Activated CD4-positive, CD25-positive, alpha-beta regulatory T cell treated with anti-CD3 and anti-CD28 coated beads, Interleukin-2, amount 50 U/mL, for 24 hours (primary cell): ENCODE measurements at regions not wholly inside any gene's neighbourhood (a gene's known extent, or its start where the extent isn't known, plus 50 kb on each side); places are given as distances from the start of the nearest gene placed in this dataset.

Experiments
- ATAC-seq, 2 donors: fragments of 150-1000 bp; cut with Tn5 transposase; one replicate each; pipeline ENCODE4 v1.10.0; 2021; ENCODE audit warnings: mild to moderate bottlenecking in 1 of 2, moderate library complexity in 1 of 2

DNA sequence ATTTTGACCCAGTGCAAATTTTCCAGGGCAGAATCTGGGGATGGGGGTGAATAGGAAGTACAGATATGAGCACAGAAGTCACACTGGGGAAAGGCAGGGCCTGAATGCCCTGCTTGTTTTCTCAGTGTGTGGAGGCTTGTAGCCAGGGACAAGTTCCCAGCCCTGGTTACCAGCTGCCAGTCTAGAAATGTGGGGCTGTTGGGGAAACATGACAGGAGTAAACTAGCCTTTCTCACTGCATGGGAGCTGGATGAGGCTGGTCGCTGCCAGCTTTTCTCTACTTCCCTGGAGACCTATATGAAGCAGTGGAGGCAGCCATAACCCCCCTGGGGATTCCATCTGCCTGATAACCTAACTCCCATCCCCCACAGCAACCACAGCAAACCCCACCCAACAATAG lies 2267.7 kb downstream of the PCDH9 start:
- no peak for ATAC-seq

DNA sequence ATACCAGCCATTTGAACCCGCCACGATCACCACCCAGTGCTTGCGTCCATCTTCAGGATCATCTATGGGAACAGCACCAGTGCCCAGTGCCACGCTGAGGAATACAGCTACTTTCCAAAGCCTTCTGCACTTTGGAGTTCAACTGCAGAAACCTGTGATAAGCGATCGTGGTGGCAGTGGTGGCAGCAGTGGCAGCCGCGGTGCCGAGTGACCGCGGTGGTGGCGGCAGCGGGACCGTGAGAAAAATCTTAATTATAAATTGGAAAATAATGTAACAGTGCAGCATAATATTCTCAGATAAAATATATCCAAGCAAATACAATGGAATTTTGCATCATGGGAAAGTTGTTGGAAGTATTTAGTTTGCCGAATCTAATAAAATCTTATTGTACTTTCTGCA lies 2270.9 kb downstream of the PCDH9 start:
- ATAC-seq, result no peak

DNA sequence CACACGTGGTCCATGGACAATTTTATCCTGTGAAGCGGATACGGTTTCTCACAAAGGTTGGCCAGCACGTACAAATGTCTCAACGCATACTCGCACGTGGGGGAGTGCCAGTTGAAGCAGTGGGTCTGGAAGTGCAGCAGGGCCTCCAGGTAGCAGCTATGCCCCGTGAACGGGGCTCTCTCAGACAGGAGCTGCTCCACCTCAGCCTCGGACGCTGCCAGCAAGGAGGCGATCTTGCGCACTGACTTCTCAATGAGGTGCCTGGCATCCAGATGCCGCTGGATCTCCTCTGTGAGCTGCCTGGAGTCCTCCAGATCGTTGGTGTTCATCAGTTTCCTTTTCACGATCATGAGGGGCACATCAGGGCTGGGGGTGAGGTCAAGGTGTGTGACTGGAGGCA lies 2272.0 kb downstream of the PCDH9 start:
- no peak for ATAC-seq

DNA sequence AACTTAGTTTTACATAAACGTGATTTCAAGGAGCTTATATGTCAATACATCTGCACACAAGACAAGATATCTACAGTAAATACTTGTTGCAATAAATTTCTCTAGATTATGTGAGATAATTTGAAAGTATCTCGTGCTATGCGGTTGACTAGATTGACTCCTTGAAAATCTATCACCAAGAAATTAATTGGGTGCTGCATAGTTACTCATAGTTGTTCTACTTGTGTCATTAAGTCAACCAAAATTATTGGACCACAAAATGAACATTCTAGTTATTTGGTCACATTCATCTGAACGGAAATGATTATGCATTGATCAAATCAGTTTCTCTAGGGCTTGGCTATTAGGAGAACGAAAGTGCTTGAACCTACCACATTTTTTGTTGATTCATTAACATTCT lies 2291.5 kb downstream of the PCDH9 start:
- ATAC-seq, result no peak

DNA sequence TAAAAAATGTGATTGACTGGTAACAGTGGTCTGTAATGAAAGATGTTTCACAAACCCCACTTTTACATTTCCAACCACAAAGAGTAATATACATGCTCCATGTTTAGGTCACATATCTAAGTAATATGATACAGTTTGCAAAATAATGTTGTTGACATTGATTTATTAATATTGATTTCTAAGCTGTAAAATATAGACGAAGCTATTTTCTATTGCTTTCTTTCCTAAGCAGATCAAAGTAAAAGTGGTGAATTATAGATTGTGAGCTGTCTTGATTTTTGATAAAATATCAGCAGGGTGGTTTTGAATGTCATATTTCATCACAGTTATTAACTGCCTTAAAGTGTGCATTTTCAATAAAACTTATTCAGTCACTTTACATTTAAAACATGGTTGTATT lies 2292.8 kb downstream of the PCDH9 start:
- ATAC-seq, result no peak

DNA sequence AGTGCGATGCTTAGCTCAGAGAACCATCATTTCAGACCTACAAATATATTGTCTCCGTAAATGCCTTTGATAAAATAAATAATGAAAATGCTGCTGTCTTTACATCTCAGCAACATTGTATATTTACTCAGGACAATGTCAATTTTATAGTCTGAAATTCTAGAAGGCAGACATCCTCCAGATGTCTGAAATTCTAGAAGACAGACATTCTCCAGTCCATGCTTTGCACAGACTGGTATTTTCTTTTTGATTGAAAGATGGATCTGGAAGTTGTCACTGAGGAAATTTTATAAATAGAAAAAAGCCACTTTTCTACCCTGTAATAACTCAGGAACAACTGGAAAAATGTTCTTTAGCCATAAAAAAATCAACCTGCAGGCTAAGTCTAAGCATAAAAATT lies 2293.3 kb downstream of the PCDH9 start:
- no peak for ATAC-seq

DNA sequence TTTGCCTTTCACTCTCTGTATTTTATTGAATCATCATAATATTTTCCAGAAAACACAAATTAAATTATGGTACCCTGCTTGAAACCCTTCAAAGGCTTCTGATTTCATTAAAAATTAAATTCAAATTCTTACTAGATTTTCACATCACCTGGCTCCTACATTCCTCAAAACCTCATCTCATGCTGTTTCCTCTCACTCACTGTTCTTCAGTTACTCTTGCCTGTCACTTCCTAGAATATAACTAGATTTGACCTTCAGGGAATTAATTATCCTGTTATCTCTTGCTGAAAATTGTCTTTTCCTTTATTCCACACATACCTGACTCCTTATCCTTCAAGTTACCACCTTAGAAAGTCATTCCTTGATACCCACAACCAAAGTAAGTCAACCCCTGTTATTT lies 2294.7 kb downstream of the PCDH9 start:
- ATAC-seq, result no peak

DNA sequence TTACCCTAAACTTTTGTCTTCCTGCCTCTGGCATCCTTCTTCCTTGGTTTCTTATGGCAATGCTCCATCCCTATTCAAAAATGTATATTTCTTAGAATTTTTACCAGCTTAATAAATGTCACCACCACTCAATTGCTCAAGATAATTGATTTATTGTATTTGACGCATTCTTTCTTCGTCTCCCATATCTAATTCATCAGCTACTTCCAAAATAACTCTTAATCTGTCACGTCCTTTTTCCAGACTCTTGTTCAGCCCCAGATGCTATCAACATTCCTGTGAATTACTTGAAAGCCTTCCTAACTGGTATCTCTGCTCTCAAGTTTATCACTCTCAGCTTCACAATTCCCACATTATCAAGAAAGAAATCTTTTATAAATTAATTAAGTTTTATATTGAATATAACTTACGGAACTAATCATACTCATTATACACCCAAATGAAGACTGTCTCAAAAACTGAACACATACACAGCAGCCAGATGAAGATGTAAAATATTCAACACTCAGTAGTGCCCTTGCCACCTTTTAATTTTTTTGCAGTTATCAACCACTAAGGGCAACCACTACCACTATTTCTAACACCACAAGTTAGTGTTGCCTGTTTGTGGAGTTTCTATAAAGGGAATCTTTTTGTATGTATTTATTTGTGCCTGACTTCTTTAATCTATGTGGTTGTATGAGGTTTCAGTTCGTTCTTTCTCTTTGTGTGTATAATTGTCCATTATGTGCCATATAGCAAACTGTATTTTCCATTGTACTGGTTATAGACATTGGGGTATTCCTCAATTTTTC lies 2295.4 kb downstream of the PCDH9 start:
- ATAC-seq, result no peak

DNA sequence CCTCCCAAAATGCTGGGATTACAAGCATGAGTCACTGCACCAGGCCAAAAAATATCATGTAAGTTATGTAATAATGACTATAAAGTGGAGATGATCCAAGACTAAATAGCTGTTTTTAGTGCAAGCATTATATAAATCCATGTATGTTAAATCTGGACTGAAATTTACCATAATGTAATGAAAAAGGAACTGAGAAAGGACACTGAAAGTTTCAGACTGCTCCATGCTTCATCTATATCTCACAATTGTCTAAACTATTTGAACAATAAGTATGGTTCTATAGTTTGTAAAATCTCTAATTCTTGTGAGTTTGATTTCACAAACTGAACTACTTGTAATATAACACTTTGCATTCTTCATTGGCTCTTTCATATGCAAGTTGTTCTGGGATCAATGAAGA lies 2299.5 kb downstream of the PCDH9 start:
- ATAC-seq, result no peak

DNA sequence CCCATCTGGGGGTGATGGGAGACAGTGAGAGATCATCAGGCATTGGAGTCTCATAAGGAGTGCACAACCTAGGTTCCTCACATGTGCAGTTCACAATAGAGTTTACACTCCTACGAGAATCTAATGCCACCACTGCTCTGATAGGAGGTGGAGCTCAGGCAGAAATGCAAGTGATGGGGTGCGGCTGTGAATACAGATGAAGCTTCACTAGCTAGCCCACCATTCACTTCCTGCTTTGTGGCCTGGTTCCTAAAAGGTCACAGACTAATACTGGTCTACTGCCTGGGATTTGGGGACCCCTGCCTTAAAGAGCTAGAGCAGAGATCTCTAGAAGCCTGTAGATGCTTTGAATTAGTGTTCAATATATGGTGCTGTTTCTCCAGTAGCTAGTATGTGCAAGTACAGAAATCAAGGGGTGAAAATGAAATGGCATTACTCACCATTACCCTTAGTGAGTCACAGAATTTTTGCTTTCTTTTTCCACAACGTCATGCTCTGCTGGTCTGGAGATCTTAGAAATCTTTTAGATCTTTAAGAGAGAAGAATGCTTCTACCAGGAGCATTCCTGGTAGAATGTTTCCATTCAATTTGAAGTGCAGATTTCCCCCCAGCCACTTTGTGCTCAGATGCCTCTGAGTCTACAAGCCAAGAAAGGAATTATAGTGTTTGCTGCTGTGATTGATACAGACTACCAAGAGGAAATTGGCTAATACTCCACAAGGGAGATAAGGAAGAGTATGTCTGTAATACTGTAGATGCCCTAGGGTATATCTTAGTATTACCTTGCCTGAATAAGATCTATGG lies 2301.2 kb downstream of the PCDH9 start:
- ATAC-seq, result no peak

DNA sequence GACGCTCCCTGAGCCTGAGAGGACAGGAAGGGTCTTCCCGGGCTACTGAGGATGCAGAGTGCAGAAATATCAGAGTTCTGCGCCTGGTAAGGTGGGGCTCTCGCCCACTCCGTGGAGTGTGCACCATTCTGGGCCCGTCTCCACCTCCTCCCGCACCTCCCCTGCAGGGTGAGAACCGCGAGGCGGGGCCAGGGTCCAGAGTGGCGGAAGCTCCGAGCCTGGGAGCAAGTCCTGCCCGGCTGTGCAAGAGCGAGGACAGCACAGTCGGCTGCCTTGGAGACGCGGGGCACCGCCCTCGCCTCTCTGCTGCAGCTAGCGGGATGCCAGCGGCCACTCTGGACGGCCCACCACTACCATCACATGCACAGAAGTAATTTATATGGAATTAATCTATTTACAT lies 2304.4 kb downstream of the PCDH9 start:
- ATAC-seq, result no peak

DNA sequence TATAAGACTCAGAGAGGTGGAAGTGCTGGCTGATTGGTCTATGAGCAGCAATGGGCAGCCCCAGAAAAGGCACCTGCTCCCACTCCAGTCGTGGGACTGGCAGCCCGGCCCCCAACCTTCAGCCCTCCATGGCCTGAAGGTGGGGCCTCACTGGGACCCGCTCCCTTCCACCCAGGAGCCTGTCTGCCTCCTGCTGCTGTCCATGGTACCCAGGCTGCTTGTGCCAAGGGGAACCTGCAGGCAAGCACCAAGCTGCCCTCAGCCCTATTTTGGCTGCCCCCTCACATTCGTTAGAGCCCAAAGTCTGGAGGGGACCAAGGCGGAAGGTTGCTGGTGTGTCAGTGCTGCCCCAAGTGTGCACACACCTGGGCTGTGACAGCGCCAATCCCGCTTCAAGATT lies 2304.9 kb downstream of the PCDH9 start:
- ATAC-seq, result no peak

DNA sequence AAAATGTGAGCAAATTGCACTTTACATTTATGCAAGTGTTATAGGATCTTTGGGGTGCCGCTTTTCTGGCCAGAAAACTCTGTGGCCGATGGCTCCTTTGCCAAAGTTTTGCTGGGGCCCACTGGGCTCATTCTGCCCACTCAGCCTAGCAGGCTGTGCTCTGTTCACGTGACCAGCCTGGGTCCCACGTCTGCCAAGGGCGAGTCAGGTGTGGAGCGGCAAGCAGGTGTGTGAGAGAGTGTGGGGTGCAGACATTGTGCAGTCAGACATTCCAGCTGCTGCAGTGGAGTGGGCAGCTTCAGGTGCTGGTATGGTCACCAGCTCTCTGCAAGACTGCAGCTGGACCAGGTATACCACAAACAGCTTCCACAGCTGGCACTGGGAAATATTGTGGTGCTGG lies 2305.7 kb downstream of the PCDH9 start:
- no peak for ATAC-seq

DNA sequence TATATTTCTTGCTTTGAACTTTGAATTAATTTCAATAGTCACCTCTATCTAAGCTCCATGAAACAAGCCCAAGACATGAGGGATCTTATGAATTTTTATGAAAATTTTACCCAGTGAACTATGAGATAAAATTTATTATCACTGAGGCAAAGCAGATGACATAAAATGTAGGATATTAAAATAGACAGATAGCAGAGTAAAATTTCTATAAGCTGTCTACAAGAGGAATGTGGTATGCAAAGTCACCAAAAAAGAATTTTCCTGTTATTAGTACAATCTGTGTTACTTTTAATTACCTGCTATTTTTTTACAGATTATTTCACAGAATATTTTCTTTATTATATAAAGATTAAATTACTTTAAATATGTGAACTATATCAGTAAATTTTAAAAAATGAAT lies 2312.6 kb downstream of the PCDH9 start:
- ATAC-seq, result no peak

DNA sequence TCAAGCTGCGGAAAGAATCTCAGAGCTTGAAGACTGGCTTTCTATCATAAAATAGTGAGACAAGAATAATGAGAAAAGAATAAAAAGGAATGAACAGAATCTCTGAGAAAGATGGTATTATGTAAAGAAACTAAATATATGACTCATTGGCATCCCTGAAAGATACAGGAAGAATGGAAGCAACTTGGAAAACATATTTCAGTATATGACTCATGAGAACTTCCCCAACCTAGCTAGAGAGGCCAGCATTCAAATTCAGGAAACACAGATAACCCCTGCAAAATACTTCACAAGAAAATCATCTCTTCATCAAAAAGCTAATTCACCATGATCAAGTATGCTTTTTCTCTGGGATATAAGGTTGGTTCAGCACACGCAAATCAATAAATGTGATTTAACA lies 2318.0 kb downstream of the PCDH9 start:
- ATAC-seq, result no peak

DNA sequence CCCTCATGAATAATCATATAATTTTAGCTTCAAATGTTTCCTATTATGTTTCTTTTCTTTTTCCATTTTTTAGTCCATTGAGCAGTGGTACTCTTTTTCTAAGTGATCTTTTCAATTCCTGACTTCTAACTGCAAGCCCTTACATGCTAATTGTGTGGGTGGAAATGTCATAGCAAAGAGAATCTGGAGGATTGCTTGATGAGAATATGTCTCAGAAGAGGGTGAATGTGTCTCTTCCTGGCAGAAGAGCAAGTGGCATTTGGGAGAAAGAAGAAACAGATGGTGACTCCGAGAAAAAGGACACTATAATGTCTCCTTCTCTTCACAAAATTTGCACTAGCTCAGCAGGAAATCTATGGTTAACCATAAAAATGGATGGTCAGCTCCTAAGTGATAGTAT lies 2320.0 kb downstream of the PCDH9 start:
- ATAC-seq, result no peak

DNA sequence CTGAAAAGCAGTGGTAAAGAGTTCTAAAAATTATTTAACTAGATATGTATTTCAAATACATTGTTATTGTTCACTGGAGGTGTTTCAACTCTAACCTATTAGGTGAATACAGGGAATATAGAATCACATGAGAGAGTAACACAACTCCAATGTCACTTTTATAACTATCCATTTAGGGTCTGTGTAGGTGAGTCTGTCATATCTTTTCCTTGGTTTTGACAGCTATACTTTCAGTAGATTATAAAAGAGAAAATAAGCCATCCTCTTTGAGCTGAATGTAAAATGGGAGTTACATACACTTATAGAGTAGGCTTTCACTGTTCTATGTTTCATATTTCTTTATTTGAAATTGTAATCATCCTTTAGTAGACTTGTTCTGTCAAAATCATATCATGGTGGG lies 2321.0 kb downstream of the PCDH9 start:
- ATAC-seq, result no peak

DNA sequence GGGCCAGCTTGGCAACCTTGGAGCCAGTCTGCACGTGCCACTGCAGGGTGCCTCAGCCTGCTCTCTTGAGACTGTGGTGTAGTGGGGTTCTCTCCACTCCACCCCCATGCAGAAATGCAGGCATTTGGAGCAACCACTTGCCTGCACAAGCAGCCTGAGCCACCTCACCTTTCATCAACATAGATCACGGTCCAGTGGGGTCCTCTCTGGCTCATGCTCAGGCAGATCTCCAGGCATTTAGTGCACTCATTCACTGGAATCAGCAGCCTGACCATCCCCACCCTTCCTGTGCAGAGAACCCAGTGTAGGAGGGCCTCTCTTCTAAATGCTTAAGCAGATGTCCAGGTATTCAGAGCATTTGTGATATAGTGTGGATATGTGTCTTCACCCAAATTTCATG lies 2330.1 kb downstream of the PCDH9 start:
- ATAC-seq, result no peak

DNA sequence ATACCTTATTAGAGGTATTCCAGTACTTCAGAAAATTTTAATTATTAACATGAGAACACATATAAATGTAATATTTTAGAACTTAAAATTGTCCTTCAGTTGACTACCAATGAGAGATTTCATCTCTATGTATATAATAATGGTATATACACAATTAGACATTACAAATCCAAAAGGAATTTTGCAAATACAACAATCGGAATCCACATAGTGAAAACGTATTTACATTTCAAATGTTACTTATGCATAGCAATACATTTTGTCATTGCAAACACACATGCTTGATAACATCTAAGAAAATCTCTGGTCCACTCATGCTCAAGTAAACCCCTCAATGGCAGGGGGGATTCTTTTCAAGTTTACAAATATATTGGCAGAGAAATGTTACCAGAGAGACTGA lies 2345.2 kb downstream of the PCDH9 start:
- ATAC-seq, result no peak

DNA sequence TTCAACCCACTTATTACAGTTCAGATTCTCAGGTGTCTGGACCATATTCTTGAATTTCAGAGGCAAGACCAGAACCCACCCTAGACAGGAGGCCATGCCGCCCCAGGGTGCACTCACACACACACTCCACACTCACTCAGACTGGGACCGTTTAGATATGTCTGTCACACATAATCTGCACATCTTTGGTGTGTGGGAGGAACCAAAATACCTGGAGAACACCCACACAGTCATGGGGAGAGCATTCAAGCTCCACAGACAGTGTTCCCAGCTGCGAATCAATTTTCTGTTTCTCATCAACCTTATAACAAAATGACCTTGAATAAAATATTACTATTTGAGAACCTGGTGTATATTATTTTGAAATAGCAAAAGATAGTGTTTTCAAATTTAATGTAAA lies 2353.0 kb downstream of the PCDH9 start:
- ATAC-seq, result no peak

DNA sequence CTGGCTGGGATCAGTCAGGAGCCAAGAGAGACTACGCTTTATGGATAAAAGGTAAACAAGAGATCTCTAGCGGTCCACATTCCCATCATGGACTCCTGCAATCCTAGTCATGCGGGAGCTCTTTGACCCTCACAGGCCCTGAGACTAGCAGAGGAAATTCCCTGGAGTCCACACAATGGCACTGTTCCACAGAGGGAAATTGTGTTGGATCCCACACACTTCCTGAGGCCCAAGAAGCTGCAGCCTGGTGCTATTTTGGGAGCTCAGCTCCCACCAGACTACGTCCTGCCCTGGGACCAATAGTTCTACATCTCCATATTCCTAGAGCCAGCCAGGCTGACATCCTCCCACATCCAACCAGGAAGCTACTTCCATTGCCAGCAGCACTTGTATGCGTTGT lies 2358.4 kb downstream of the PCDH9 start:
- no peak for ATAC-seq

DNA sequence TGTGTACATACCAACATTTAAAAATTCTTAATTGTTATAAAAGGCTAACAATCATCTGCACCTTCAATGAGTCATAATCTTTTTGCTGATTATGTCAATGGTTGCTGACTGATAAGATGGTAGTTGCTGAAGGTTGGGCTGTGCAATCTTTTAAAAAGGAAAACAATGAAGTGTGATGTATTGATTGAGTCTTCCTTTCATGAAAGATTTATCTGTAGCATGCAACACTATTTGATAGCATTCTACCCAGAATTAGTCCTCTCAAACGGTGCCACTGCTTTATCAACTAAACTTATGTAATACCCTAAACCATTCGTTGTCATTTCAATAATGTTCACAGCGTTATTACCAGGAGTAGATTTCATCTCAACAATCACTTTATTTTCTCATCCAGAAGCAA lies 2360.6 kb downstream of the PCDH9 start:
- ATAC-seq, result no peak

DNA sequence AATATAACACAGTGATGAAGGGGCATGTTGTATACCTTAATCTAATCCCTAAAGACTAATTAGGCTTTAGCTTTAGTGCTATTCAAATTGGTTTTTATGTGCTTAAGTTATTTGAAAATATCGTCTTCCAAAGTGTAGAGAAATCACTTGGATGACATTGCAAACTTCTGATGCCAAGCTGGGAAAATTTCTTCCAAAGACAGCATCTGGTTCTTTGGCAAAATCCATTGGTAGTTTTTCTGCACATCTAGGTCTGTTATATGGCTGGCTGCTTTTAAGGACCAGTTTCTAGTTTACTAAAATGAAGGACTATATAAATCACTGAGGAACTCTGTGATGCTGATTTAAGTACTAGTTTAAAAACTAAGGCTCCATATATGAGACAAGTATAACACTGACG lies 2362.3 kb downstream of the PCDH9 start:
- no peak for ATAC-seq

DNA sequence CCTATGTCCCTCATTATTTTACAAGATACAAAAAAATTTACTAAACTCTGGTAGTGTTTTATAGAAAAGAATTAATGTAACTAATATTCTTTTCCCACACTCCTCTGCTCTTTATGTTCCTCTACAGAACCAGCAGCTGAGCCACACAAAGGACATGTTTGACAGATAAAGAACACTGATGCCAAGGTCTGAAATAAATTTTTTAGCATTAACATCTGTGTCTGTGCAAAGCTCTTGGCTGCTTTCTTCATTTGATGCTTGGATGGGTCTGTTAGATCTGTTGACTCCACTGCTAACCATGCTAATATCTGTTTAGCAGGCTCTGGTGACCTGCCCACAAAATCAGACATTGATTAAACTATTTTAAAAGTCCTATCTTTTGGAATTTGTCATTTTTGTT lies 2363.8 kb downstream of the PCDH9 start:
- no peak for ATAC-seq

DNA sequence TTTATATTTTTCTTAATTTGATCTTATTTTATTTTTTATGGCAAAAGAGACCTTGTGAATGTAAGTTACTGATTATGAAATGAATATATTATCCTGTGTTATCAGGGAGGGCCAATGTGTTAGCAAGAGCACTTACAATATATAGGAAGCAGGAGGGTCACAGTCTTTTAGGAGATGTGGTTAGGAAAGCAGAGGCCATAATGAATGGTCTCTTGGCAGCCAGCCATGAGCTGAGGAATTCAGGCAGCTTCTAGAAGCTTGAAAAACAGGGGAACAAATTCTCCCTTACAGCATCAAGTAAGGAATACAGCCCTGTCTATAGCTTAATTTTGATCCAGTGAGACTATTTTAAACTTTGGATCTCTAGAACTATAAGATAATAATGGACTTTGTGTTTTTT lies 2374.6 kb downstream of the PCDH9 start:
- ATAC-seq, result no peak
